ENCODE measurements at regions not wholly inside any gene's neighbourhood (a gene's known extent, or its start where the extent isn't known, plus 50 kb on each side); places are given as distances from the start of the nearest gene placed in this dataset.
"Not testable (repeated sequence)": the region's sequence is repeated elsewhere in the genome, so short reads cannot be mapped to it uniquely, and the experiment has no call there.

DNA sequence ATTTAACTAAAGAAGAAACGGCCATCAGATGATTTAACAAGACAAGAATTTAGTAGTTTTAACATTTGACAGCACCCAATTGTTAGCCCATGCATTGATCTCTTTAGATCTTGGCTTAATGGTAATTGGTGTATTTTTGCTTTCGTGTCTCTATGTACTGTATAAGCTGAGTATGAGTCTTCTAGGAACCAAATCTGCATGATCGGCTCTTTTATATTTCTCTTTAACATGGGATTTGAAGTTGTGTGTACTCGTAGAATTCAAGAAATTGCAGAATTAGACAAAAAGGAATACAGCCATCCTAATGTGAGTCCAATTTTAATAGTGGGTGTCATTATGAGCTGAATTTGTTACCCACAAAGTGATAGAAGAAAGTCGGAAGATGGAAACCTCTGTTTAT, 438.9 kb upstream of the WWC1 start:
- no peak for DNase-seq

GRCh38 chr5:167853421-167853820, 438.0 kb upstream of the WWC1 start:
- DNase-seq, result no peak

DNA sequence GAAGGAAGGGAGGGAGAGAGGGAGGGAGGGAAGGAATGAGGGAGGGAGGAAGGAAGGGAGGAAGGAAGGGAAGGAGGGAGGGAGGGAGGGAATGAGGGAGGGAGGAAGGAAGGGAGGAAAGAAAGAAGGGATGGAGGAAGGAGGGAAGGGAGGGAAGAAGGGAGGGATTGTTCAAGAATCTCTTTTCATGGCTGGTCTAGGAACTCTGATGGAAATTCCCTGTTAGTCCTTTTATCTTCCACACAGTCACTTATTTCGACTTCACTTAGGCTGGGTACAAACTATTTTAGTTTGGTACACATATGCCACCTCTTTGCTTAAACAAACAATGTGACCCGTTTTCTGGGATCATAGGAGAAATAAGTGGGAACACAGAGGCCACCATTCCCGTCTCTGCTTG, 435.6 kb upstream of the WWC1 start:
- DNase-seq, result no peak

DNA sequence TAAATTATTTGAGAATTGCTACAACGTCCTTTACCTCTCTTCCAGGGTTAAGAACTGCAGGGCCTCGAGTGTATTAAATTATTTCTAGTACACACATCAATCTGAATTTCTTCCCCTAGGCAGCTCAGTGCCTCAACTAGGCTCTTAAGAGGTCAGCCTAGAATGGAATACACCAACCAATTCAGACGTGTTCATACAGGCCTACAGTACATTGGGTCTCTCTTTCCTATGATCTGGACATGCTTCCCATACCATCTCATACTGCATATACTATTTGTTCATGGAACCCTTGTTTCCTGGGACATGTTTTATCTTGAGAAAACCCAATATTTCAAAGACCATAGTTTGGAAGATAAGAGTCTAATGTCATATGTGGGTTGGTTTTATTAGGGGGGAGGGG, 434.1 kb upstream of the WWC1 start:
- no peak for DNase-seq

GRCh38 chr5:167858186-167858855, 433.1 kb upstream of the WWC1 start:
- not testable (repeated sequence) for DNase-seq

DNA sequence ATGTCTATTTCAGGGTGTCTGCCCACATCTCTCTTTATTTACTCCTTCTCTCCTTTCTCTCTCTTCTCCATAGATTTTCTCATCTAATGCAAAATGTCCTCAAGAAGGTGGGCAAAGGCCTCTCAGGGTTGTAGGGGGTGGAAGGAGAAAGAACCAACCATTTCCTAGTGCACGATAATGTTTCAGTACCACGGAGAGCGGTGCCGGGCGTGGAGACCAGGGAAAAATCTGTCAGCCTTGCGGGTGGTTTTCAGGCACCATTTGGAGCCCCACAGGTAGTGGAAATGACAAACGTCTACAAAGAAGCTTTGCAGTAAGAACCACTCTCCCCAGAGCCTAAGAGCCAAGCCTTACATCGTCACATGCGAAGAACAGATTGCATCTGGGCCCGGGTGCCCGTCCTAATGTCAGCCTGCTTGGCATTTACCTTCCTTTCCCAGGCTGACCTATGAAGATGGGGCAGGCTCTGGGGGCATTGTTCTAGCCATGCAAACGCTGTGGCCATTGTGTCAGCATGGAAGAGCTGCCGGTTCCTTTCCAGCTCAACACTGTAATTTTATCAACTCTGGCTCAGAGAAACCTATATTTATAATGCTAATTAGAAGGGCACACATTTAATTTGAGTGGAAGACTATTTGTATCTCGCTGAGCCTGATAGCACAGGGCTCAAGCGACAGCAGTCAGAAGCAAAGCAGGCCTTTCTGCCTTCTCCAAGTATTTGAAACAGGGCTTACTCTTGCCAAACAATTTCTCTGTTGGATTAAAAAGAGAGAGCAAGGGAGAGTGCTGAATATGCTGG, 430.1 kb upstream of the WWC1 start:
- no peak for DNase-seq

GRCh38 chr5:167861928-167862426, 429.5 kb upstream of the WWC1 start:
- DNase-seq, result no peak

GRCh38 chr5:167863883-167864282, 427.6 kb upstream of the WWC1 start:
- DNase-seq, result no peak

DNA sequence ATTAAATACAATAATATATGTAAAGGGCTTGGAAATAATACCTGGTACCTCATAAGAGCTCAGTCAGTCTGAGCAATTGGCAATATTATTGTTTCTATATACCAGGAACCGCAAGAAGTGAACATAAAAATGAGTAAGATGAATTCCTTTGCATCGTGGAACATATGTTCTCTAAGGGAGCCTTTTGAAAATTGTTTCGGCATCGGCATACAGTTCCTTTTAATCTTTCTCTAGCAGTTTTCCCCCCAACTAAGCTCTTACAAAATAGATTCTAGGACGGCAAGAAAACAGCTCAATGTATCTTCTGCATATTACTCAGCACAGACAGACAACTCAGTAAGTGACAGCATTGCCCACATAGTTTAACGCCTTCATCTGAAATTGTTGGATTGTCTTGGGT, 426.6 kb upstream of the WWC1 start:
- no peak for DNase-seq

GRCh38 chr5:167866797-167867196, 424.6 kb upstream of the WWC1 start:
- DNase-seq, result no peak

DNA sequence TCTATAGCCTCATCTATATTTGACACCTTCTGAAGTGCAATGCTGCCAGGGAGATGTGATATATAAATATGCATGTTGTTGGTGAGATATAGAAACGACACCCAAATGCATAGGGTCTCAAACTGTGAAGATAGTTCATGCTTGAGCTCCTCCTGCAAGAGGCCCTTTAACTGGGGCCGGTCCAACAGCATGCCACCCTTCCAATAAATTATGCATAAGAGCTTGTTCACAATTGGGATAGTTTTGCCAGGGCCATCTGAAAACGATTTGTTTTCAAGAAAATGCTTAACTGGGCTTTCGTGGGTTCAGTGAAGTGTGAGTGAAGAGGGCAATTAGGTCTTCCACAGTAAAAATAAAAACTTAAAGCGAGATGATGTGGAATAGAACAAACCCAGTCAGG, 424.2 kb upstream of the WWC1 start:
- no peak for DNase-seq

GRCh38 chr5:167869125-167869524, 422.3 kb upstream of the WWC1 start:
- DNase-seq, result no peak

DNA sequence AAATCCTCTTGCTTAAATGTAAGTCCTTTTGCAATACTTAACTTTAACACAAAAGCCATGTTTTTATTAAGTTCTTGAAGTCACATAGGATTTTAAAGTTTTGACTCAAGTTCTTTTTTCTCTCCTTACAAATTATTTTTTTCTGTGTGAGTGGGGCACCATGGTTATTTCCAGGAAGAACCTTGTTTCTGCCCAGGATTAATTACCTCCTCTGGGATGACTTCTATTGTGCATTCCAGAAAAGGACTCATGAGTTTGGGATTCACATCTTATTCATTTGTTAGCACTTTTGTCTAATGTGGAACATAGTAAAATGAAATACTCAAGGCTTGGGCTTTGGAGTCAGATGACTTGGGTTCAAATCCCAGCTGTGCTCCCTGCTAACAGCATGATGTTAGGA, 421.4 kb upstream of the WWC1 start:
- DNase-seq, result no peak

GRCh38 chr5:167871091-167871490, 420.4 kb upstream of the WWC1 start:
- DNase-seq, result no peak

DNA sequence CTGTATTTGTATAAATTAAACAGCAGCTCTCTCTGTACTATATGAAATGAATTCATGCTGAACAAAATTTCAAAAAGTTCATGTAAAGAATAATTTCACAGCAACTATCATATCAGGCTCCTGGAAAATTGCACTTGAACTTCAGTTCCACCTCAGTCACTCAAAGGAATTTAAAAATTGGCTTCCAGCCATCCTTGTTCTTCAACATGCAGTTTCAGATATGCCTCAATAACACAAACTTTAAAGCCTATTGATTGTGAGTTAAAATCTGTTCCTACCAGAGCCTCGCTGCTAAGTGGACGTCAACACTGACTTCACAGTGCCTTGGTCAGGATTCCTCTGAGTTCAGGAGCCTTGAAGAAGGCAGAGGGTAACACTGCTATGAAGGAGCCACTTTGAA, 418.7 kb upstream of the WWC1 start:
- DNase-seq, result no peak

DNA sequence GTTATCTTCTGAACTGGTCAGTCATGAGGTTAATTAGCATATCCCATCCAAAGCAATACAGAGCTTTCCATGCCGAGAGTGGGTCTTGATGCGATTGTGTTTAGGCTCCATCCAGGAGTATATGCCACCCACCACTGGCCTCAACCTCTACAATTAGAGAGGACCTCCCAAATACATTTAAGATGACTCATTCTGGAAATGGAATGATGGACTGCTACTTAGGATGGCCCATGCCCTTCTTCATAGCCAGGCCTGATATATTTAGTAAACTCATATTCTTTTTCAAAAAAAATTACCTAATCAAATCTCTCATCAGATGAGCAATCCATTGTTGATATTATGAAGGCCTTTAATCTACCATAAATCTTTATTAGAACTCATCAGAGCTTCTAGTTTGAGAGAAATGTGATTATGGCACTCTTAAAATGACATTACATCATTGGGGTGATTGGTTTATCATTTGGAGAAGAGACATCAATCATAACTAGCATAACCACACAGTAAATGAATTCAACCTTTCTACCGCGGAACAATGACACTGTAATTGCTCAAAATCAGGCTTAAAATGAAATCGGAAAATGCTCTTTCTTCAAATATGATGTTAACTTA, 414.2 kb upstream of the WWC1 start:
- no peak for DNase-seq

- DNase-seq, result no peak
Measured at GRCh38 chr5:167877924-167878323, 413.5 kb upstream of the WWC1 start.

DNA sequence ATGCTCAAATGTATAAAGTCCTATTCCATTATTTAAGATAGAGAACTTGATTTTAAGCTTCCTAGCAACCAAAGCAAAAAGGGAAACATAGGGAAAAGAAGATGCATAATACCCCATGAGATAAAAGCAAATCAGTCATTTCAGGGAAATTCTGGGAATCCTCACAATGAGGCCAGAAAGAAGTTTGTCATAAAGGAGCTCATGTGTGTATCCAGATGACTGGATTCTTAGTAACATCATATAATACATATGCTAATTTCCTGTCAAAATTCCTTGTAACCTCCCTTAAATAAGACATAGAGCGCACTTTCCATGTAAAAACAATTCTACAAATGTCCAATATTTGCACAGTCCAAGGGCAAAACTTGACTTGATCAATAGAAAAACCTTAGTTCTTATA, 411.0 kb upstream of the WWC1 start:
- DNase-seq, result no peak

GRCh38 chr5:167881041-167881440, 410.4 kb upstream of the WWC1 start:
- no peak for DNase-seq

DNA sequence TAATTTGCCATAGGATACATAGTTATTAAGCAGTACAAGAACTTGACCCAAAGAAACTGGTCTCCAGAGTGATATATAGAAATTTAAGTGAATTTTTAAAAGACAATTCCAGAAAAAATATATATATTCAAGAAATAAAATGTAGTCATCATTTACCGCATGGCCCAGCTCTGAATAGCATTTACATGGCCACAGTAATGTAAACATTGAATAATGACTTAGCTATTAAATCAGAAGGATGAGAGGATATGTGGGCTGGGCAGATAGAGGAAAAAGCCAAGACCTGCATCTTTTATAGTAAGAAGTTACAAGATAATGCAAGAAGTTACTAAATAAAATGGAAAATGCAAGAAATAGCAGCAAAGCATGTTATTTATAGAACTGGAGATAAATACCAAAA, 405.2 kb upstream of the WWC1 start:
- DNase-seq, result no peak

- DNase-seq, result no peak
Measured at GRCh38 chr5:167888393-167888792, 403.1 kb upstream of the WWC1 start.

DNA sequence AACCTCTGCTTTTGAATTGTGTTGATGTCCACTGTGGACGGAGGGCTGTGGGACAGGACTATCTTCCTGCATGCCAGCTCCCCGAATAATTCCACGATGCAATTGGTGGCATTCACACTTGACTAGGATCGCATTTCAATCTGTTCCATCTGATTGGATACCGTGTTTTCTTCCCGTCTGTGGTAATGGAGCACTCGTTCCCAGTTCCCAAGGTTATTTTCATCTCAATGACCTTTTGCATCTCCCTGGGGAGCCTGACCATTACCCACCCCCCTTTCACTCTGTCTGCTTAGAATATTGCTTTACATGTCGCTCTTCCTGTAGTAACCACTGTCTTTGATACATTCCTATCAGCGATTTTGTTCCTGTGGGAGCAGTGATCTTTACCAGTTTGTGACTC, 402.2 kb upstream of the WWC1 start:
- DNase-seq, result no peak

DNA sequence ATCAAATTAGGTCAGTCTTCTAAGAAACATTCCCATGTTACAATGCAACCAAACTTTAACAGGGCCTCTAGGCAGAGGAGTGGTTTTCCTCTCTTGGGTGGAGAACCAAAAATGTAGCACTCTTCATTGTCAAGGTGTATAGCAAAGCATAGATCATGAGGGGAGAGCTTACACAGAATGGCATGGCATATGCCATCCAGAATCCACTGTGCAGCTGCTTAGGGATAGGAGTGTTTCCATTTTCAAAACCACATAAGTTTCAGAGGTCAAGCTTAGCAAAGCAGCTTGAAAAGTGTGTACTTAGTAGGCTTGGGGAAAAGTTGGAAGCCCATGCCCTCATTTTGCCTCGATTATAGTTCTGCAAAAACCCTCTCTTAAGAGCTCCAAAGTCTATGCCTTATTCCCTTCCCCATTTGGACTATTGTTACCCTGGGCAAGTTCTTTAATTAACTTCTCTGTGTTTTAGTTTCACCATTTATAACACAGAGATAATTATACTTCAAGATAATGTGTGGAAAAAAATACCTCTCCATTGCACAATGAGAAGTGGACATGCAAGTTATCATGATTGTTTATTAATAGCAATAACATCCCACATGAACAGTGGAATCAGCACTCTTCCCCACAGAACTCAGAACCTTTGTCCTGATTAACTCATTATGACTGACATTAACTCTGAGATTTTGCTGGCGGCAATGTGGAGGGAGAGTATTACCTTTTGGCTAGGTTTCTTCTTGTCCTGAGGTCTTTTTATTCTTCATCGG, 398.9 kb upstream of the WWC1 start:
- no peak for DNase-seq

All from inflammatory macrophage treated with lipopolysaccharide for 4 hours (primary cell).